HepG2 (cell line): ENCODE measurements at regions not wholly inside any gene's neighbourhood (a gene's known extent, or its start where the extent isn't known, plus 50 kb on each side); places are given as distances from the start of the nearest gene placed in this dataset.

Experiments used
- BATF2 ChIP-seq: sonication (generic); formaldehyde crosslinking; IDR thresholded peaks from 2 replicates; pipeline ENCODE4 v1.8.0; 2022; ENCODE audit warnings: mild to moderate bottlenecking, missing genetic modification reagents, moderate library complexity
- ELK4 ChIP-seq: sonication (generic); formaldehyde crosslinking; IDR thresholded peaks from 2 replicates; pipeline ENCODE4 v1.9.0; 2021; ENCODE audit warnings: missing genetic modification reagents, borderline replicate concordance
- HIVEP1 ChIP-seq: sonication (generic); formaldehyde crosslinking; IDR thresholded peaks from 2 replicates; pipeline ENCODE4 v1.4.0; 2020; ENCODE audit warnings: mild to moderate bottlenecking, missing genetic modification reagents
- HMGA1 ChIP-seq: sonication (generic); formaldehyde crosslinking; conservative IDR thresholded peaks from 2 replicates; pipeline ENCODE4 v1.4.0; 2020; ENCODE audit warnings: missing genetic modification reagents
- MAFG ChIP-seq: sonication (generic); formaldehyde crosslinking; IDR thresholded peaks from 2 replicates; pipeline ENCODE4 v1.5.1; 2020; ENCODE audit warnings: mild to moderate bottlenecking, missing genetic modification reagents
- MLLT10 ChIP-seq: sonication (generic); formaldehyde crosslinking; IDR thresholded peaks from 2 replicates; pipeline ENCODE4 v1.4.0; 2020; ENCODE audit warnings: missing genetic modification reagents
- NCOR1 ChIP-seq: fragments of 200-600 bp; sonication (generic); IDR thresholded peaks from 2 replicates; pipeline ENCODE4 v1.7.0; 2017; ENCODE audit warnings: antibody characterized with exemption, low read length, borderline replicate concordance
- NPAS2 ChIP-seq: sonication (generic); formaldehyde crosslinking; IDR thresholded peaks from 2 replicates; pipeline ENCODE4 v1.8.0; 2022; ENCODE audit warnings: mild to moderate bottlenecking, missing genetic modification reagents, borderline replicate concordance
- NR2F6 ChIP-seq, 2 experiments: IDR thresholded peaks; 2 replicates each; pipeline ENCODE4 v1.6.1; 2016; ENCODE audit warnings: antibody characterized with exemption in 1 of 2, mild to moderate bottlenecking in 1 of 2
- PHF5A ChIP-seq: IDR thresholded peaks from one replicate; pipeline ENCODE4 v1.6.1; 2018; ENCODE audit warnings: low read depth, missing genetic modification reagents; ENCODE audit not compliant: unreplicated experiment
- POLR2G ChIP-seq: fragments of 200-400 bp; formaldehyde crosslinking; IDR thresholded peaks from 2 replicates; pipeline ENCODE4 v1.6.1; 2018; ENCODE audit warnings: mild to moderate bottlenecking, low read depth, low read length, moderate library complexity
- REPIN1 ChIP-seq: sonication (generic); formaldehyde crosslinking; IDR thresholded peaks from 2 replicates; pipeline ENCODE4 v1.8.0; 2022; ENCODE audit warnings: missing genetic modification reagents, low read depth, mild to moderate bottlenecking, borderline replicate concordance
- SPEN ChIP-seq: sonication (generic); formaldehyde crosslinking; IDR thresholded peaks from 2 replicates; pipeline ENCODE4 v1.5.1; 2020; ENCODE audit warnings: low read depth, mild to moderate bottlenecking, missing genetic modification reagents
- SRF ChIP-seq: IDR thresholded peaks from 2 replicates; pipeline ENCODE4 v1.6.1; 2011; ENCODE audit warnings: mild to moderate bottlenecking, low read depth, low read length, moderate library complexity
- TBX2 ChIP-seq: sonication (generic); formaldehyde crosslinking; IDR thresholded peaks from 2 replicates; pipeline ENCODE4 v1.5.0; 2020; ENCODE audit warnings: missing genetic modification reagents, mild to moderate bottlenecking, borderline replicate concordance
- ZHX2 ChIP-seq, 2 experiments: sonication (generic) in 1 of 2; formaldehyde crosslinking in 1 of 2; IDR thresholded peaks; 2 replicates each; pipeline versions ENCODE4 v1.6.1 to v1.9.0; 2014 to 2022; ENCODE audit warnings: antibody characterized with exemption in 1 of 2, borderline replicate concordance in 1 of 2, inconsistent platforms in 1 of 2, low read depth in 1 of 2, missing genetic modification reagents in 1 of 2
- ZMYM4 ChIP-seq: sonication (generic); formaldehyde crosslinking; IDR thresholded peaks from 2 replicates; pipeline ENCODE4 v1.8.1; 2023; ENCODE audit warnings: mild to moderate bottlenecking, missing genetic modification reagents
- ZNF121 ChIP-seq: sonication (generic); formaldehyde crosslinking; IDR thresholded peaks from 2 replicates; pipeline ENCODE4 v1.5.0; 2020; ENCODE audit warnings: mild to moderate bottlenecking, missing genetic modification reagents
- ZNF234 ChIP-seq: sonication (generic); formaldehyde crosslinking; conservative IDR thresholded peaks from 2 replicates; pipeline ENCODE4 v1.5.1; 2020; ENCODE audit warnings: mild to moderate bottlenecking, missing genetic modification reagents
- ZNF260 ChIP-seq: sonication (generic); formaldehyde crosslinking; IDR thresholded peaks from 2 replicates; pipeline ENCODE4 v1.4.0; 2020; ENCODE audit warnings: missing genetic modification reagents, low read depth, mild to moderate bottlenecking, borderline replicate concordance
- ZNF33A ChIP-seq: sonication (generic); formaldehyde crosslinking; IDR thresholded peaks from 2 replicates; pipeline ENCODE4 v1.5.1; 2020; ENCODE audit warnings: missing genetic modification reagents, mild to moderate bottlenecking, moderate library complexity, borderline replicate concordance
- ZNF557 ChIP-seq: sonication (generic); formaldehyde crosslinking; IDR thresholded peaks from 2 replicates; pipeline ENCODE4 v1.4.0; 2020; ENCODE audit warnings: missing genetic modification reagents

GRCh38 chr7:130899638-130900401 lies 165.8 kb upstream of the KLF14 start (continued):
- TF ChIP-seq ZHX2 (IDR thresholded peaks at IDR 0.05; ENCODE audit: low read depth) (no peak), ZHX2 (CRISPR knock-in tag; IDR thresholded peaks at IDR 0.05; ENCODE audit: borderline replicate concordance) (peak; percentile 62; the same call in 1 of the 2 replicates), ZNF260 (CRISPR knock-in tag) (no peak), SPEN (peak; percentile 63; the same call in 1 of the 2 replicates), TBX2 (CRISPR knock-in tag) (peak; percentile 95), HIVEP1 (0 out of 2 replicates have a peak, but pooled peaks have one; percentile 52), HMGA1 (CRISPR knock-in tag) (no peak), POLR2G (peak; percentile 76), ZNF121 (CRISPR knock-in tag) (peak; percentile 44; the same call in 1 of the 2 replicates), NPAS2 (CRISPR knock-in tag) (no peak), SRF (no peak), ZNF234 (no peak), MLLT10 (CRISPR knock-in tag) (no peak), REPIN1 (peak; percentile 88), NCOR1 (peak; percentile 87; the same call in 1 of the 2 replicates), MAFG (CRISPR knock-in tag) (no peak), ELK4 (CRISPR knock-in tag) (no peak), ZNF33A (CRISPR knock-in tag) (peak; percentile 97), BATF2 (CRISPR knock-in tag) (no peak), ZNF557 (CRISPR knock-in tag) (peak; percentile 90; the same call in 1 of the 2 replicates), ZMYM4 (CRISPR knock-in tag) (peak; percentile 86), PHF5A (CRISPR knock-in tag) (peak; percentile 34), NR2F6 (IDR thresholded peaks at IDR 0.05) (peak; percentile 81), NR2F6 (CRISPR knock-in tag; IDR thresholded peaks at IDR 0.05) (peak; percentile 84)
